Testis (tissue), 2 donors: ENCODE measurements at regions not wholly inside any gene's neighbourhood (a gene's known extent, or its start where the extent isn't known, plus 50 kb on each side); places are given as distances from the start of the nearest gene placed in this dataset.

Source experiments
- DNase-seq: peaks from one replicate; pipeline ENCODE4 v3.0.0-alpha.2; 2019
- H3K27ac ChIP-seq, 2 donors: fragments of 200-600 bp; sonication (generic); one replicate each; pipeline ENCODE4 v1.5.1; 2019
- H3K27me3 ChIP-seq: fragments of 200-600 bp; sonication (generic); one replicate; pipeline ENCODE4 v1.5.1; 2019
- H3K36me3 ChIP-seq: fragments of 200-600 bp; sonication (generic); one replicate; pipeline ENCODE4 v1.5.1; 2017; ENCODE audit warnings: low read depth; ENCODE audit errors: missing control alignments
- H3K4me1 ChIP-seq: fragments of 200-600 bp; sonication (generic); one replicate; pipeline ENCODE4 v1.5.1; 2019
- H3K4me3 ChIP-seq, 2 donors: fragments of 200-600 bp; sonication (generic); one replicate each; pipeline ENCODE4 v1.5.1; 2017 to 2019
- H3K9me3 ChIP-seq: fragments of 200-600 bp; sonication (generic); one replicate; pipeline ENCODE4 v1.5.1; 2017
- POLR2A ChIP-seq: fragments of 450-650 bp; IDR thresholded peaks from one replicate; pipeline ENCODE4 v1.6.1; 2017; ENCODE audit warnings: antibody characterized with exemption, mild to moderate bottlenecking, moderate library complexity
- WGBS, 2 donors: methylation state at CpG; one replicate each; pipeline ENCODE4 v1.1.5; 2018; 5-methylcytosine and 5-hydroxymethylcytosine counted together
- intact Hi-C: fragments of 100-400 bp; cut with DNase I; formaldehyde crosslinking; loops from one replicate; pipeline ENCODE4 v1.15.1; 2023; ENCODE audit warnings: low total_unique reads
- TF ChIP-seq, protein P1 (sequence below), 3 experiments: fragments of 450-650 bp in 2 of 3; fragments of 200-600 bp in 1 of 3; sonication (generic) in 1 of 3; IDR thresholded peaks; one replicate each; pipeline ENCODE4 v1.5.1; 2016 to 2019; ENCODE audit warnings: antibody characterized with exemption in 3 of 3, mild to moderate bottlenecking in 2 of 3, moderate library complexity in 1 of 3

DNA sequence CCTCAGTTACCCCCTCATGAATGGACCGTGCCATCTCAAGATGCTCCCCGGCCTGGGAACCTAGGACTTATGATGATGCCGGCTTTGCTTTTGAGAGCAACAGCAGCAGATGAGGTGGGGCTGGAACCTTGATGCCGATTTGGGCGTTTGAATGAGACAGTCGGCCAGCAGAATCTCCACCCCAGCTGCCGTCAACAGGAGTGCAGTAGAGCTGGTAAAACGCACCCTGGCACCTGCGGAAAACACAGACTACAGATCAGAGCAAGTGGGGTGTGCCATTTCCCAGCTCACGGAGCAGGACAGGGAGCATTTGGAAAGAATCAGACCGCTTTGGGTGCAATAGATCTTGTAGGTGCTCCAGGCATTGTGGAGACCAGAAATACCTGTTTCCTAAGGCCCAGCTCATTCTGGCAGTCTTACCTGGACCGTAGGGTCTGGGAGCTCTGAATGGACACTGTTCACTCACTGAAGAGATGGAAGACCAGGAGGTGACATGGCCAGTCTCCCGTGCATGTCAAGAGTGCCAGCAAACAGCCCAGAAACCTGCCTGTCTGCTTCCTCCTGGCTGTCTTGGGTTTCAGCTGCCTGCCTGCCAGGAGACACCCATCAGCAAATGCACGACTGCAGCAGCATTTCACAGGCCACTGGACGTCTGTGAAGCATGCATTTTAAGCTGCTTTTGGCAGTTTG is 317.7 kb upstream of the IRX4 start:
- intact Hi-C loops: no loop called here
- Histone ChIP-seq H3K4me3 (no peak overlapping the region), H3K36me3 (no peaks in the 10 kb centered on the region), H3K9me3 (no peaks in the 10 kb centered on the region), H3K27me3 (no peaks in the 10 kb centered on the region), H3K27ac (no peak overlapping the region), H3K4me1 (no peaks in the 10 kb centered on the region)
- 73 to 83% methylated on average over 14 to 15 of the region's 15 CpGs for WGBS, 2 donors
- TF ChIP-seq POLR2A: no peak
- TF ChIP-seq, protein P1, sequence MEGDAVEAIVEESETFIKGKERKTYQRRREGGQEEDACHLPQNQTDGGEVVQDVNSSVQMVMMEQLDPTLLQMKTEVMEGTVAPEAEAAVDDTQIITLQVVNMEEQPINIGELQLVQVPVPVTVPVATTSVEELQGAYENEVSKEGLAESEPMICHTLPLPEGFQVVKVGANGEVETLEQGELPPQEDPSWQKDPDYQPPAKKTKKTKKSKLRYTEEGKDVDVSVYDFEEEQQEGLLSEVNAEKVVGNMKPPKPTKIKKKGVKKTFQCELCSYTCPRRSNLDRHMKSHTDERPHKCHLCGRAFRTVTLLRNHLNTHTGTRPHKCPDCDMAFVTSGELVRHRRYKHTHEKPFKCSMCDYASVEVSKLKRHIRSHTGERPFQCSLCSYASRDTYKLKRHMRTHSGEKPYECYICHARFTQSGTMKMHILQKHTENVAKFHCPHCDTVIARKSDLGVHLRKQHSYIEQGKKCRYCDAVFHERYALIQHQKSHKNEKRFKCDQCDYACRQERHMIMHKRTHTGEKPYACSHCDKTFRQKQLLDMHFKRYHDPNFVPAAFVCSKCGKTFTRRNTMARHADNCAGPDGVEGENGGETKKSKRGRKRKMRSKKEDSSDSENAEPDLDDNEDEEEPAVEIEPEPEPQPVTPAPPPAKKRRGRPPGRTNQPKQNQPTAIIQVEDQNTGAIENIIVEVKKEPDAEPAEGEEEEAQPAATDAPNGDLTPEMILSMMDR (IDR thresholded peaks at IDR 0.05): no peak
- no peak for DNase-seq

DNA sequence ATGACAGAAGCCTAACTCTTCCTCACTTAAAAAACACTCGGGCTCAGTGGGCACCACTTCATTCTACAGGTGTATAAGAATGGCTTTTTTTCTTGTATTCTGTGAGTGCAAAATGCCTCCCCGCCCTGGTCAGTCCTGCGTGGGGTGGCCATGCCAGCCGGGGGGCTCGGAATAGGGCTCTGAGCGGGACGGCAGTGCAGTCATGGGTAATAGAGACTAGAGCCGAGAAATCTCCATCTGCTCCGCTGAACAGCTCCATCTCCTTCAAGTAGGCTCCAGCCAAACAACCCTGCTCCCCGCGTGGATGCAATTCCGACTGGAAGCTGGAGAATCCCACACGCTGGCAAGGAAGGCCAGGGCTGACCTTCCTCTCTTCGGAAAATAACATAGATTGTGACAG is 317.0 kb upstream of the IRX4 start:
- Histone ChIP-seq H3K9me3 (no peaks in the 10 kb centered on the region), H3K4me3 (no peak overlapping the region), H3K27me3 (no peaks in the 10 kb centered on the region), H3K27ac (no peak overlapping the region), H3K4me1 (no peaks in the 10 kb centered on the region), H3K36me3 (no peaks in the 10 kb centered on the region)
- TF ChIP-seq, protein P1 (IDR thresholded peaks at IDR 0.05): no peak
- TF ChIP-seq POLR2A: no peak
- DNase-seq: no peak
- 84 to 87% methylated on average over 13 to 14 of the region's 14 CpGs for WGBS, 2 donors
- intact Hi-C loops: no loop called here

- H3K4me1 ChIP-seq: no peaks in the 10 kb centered on the region
- WGBS, 2 donors: 59 to 63% methylated on average over 18 of the region's 18 CpGs
- H3K27ac ChIP-seq: no peak overlapping the region
- TF ChIP-seq POLR2A: no peak
- TF ChIP-seq, protein P1 (IDR thresholded peaks at IDR 0.05): no peak
- no peaks in the 10 kb centered on the region for H3K9me3 ChIP-seq
- H3K27me3 ChIP-seq: no peaks in the 10 kb centered on the region
- no peak overlapping the region for H3K4me3 ChIP-seq
- DNase-seq: no peak
- intact Hi-C loops: no loop called here
- H3K36me3 ChIP-seq: no peaks in the 10 kb centered on the region
These were observed 314.4 kb upstream of the IRX4 start for GRCh38 chr5:2196989-2197619.

GRCh38 chr5:2196416-2196815 is 313.7 kb upstream of the IRX4 start:
- Histone ChIP-seq H3K36me3 (no peaks in the 10 kb centered on the region), H3K4me3 (no peak overlapping the region), H3K27me3 (no peaks in the 10 kb centered on the region), H3K9me3 (no peaks in the 10 kb centered on the region), H3K4me1 (no peaks in the 10 kb centered on the region), H3K27ac (no peak overlapping the region)
- intact Hi-C loops: no loop called here
- TF ChIP-seq POLR2A: no peak
- TF ChIP-seq, protein P1 (IDR thresholded peaks at IDR 0.05): no peak
- WGBS, 2 donors: 73 to 77% methylated on average over 6 to 9 of the region's 9 CpGs
- DNase-seq: no peak

- no peaks in the 10 kb centered on the region for H3K27me3 ChIP-seq
- TF ChIP-seq, protein P1 (IDR thresholded peaks at IDR 0.05): no peak
- no peak for TF ChIP-seq POLR2A
- H3K4me1 ChIP-seq: no peaks in the 10 kb centered on the region
- WGBS, 2 donors: 86 to 88% methylated on average over 2 of the region's 2 CpGs
- intact Hi-C loops: no loop called here
- H3K36me3 ChIP-seq: no peaks in the 10 kb centered on the region
- no peak for DNase-seq
- H3K27ac ChIP-seq: no peak overlapping the region
- no peaks in the 10 kb centered on the region for H3K9me3 ChIP-seq
- H3K4me3 ChIP-seq: no peak overlapping the region
These were observed 312.2 kb upstream of the IRX4 start for GRCh38 chr5:2194949-2195348.
